GM18909 (cell line): ENCODE measurements at regions not wholly inside any gene's neighbourhood (a gene's known extent, or its start where the extent isn't known, plus 50 kb on each side); places are given as distances from the start of the nearest gene placed in this dataset.
A peak's percentile ranks its signal among the peaks of the same experiment; 100 is the strongest.
"Not testable (repeated sequence)": the region's sequence is repeated elsewhere in the genome, so short reads cannot be mapped to it uniquely, and the experiment has no call there.

ENCODE experiments used
- ATAC-seq: cut with Tn5 transposase; IDR thresholded peaks from one replicate; pipeline ENCODE4 v1.9.1; 2021; ENCODE audit warnings: mild to moderate bottlenecking; ENCODE audit not compliant: unreplicated experiment, poor library complexity

GRCh38 chr1:71345491-71345890, 264.7 kb upstream of the ZRANB2 start:
- ATAC-seq = no peak

- no peak for ATAC-seq
Measured at GRCh38 chr1:71343686-71344416, 263.0 kb upstream of the ZRANB2 start.

- ATAC-seq = no peak
Measured at GRCh38 chr1:71339238-71339637, 258.4 kb upstream of the ZRANB2 start.

GRCh38 chr1:71330991-71331390, 250.2 kb upstream of the ZRANB2 start:
- no peak for ATAC-seq

GRCh38 chr1:71324671-71325267, 243.9 kb upstream of the ZRANB2 start:
- no peak for ATAC-seq

GRCh38 chr1:71312545-71312944, 231.7 kb upstream of the ZRANB2 start:
- no peak for ATAC-seq

- no peak for ATAC-seq
Measured at GRCh38 chr1:71311376-71311775, 230.5 kb upstream of the ZRANB2 start.

- peak; percentile 79 for ATAC-seq
Measured at GRCh38 chr1:71307451-71307850, 226.6 kb upstream of the ZRANB2 start.

- no peak for ATAC-seq
Measured at GRCh38 chr1:71304125-71304524, 223.3 kb upstream of the ZRANB2 start.

- ATAC-seq = no peak
Measured at GRCh38 chr1:71303617-71304041, 222.8 kb upstream of the ZRANB2 start.

- no peak for ATAC-seq
Measured at GRCh38 chr1:71298633-71299032, 217.8 kb upstream of the ZRANB2 start.

- ATAC-seq = no peak
Measured at GRCh38 chr1:71296551-71297134, 215.8 kb upstream of the ZRANB2 start.

GRCh38 chr1:71295350-71295749, 214.5 kb upstream of the ZRANB2 start:
- no peak for ATAC-seq

GRCh38 chr1:71294178-71294577, 213.3 kb upstream of the ZRANB2 start:
- ATAC-seq = no peak

GRCh38 chr1:71292203-71292602, 211.4 kb upstream of the ZRANB2 start:
- ATAC-seq = no peak

- not testable (repeated sequence) for ATAC-seq
Measured at GRCh38 chr1:71290506-71291237, 209.8 kb upstream of the ZRANB2 start.

- no peak for ATAC-seq
Measured at GRCh38 chr1:71285529-71285928, 204.7 kb upstream of the ZRANB2 start.

- ATAC-seq = no peak
Measured at GRCh38 chr1:71276466-71276865, 195.6 kb upstream of the ZRANB2 start.

GRCh38 chr1:71273334-71273733, 192.5 kb upstream of the ZRANB2 start:
- no peak for ATAC-seq

GRCh38 chr1:71270394-71270915, 189.6 kb upstream of the ZRANB2 start:
- no peak for ATAC-seq

GRCh38 chr1:71269818-71270217, 189.0 kb upstream of the ZRANB2 start:
- no peak for ATAC-seq
